Stimulated activated CD8-positive, alpha-beta memory T cell treated with anti-CD3 and anti-CD28 coated beads, Interleukin-15, amount 100 ng/mL, for 48 hours (primary cell): ENCODE measurements at regions not wholly inside any gene's neighbourhood (a gene's known extent, or its start where the extent isn't known, plus 50 kb on each side); places are given as distances from the start of the nearest gene placed in this dataset.

ENCODE experiments used
- DNase-seq, 2 donors: peaks; one replicate each; pipeline ENCODE4 v3.0.0-alpha.2; 2020; ENCODE audit warnings: low read depth in 2 of 2

- DNase-seq, result no peak
These were observed 205.8 kb upstream of the NRXN1 start for GRCh38 chr2:51237626-51238271.

- no peak for DNase-seq
These were observed 200.1 kb upstream of the NRXN1 start for GRCh38 chr2:51232027-51232426.

GRCh38 chr2:51231071-51231470, 199.1 kb upstream of the NRXN1 start:
- no peak for DNase-seq

GRCh38 chr2:51225377-51225776, 193.4 kb upstream of the NRXN1 start:
- DNase-seq, result no peak

GRCh38 chr2:51224790-51225189, 192.9 kb upstream of the NRXN1 start:
- no peak for DNase-seq

- no peak for DNase-seq
These were observed 190.2 kb upstream of the NRXN1 start for GRCh38 chr2:51222106-51222505.

GRCh38 chr2:51220606-51221005, 188.7 kb upstream of the NRXN1 start:
- no peak for DNase-seq

- DNase-seq, result no peak
These were observed 188.1 kb upstream of the NRXN1 start for GRCh38 chr2:51220080-51220479.

- DNase-seq, result no peak
These were observed 187.5 kb upstream of the NRXN1 start for GRCh38 chr2:51219468-51219867.

GRCh38 chr2:51218047-51218446, 186.1 kb upstream of the NRXN1 start:
- DNase-seq, result no peak

- DNase-seq, result no peak
These were observed 181.9 kb upstream of the NRXN1 start for GRCh38 chr2:51213826-51214225.

- no peak for DNase-seq
These were observed 180.4 kb upstream of the NRXN1 start for GRCh38 chr2:51212374-51212773.

- DNase-seq, result no peak
These were observed 176.6 kb upstream of the NRXN1 start for GRCh38 chr2:51208521-51208920.

- no peak for DNase-seq
These were observed 169.4 kb upstream of the NRXN1 start for GRCh38 chr2:51201295-51201694.

GRCh38 chr2:51194656-51195055, 162.7 kb upstream of the NRXN1 start:
- no peak for DNase-seq

GRCh38 chr2:51170273-51170672, 138.3 kb upstream of the NRXN1 start:
- no peak for DNase-seq

GRCh38 chr2:51165534-51166260, 133.8 kb upstream of the NRXN1 start:
- no peak for DNase-seq

GRCh38 chr2:51158251-51158650, 126.3 kb upstream of the NRXN1 start:
- no peak for DNase-seq

- no peak for DNase-seq
These were observed 121.3 kb upstream of the NRXN1 start for GRCh38 chr2:51153236-51153635.

GRCh38 chr2:51151490-51152140, 119.7 kb upstream of the NRXN1 start:
- no peak for DNase-seq

- DNase-seq, result no peak
These were observed 117.8 kb upstream of the NRXN1 start for GRCh38 chr2:51149725-51150124.

GRCh38 chr2:51145761-51146160, 113.8 kb upstream of the NRXN1 start:
- DNase-seq, result no peak

GRCh38 chr2:51120754-51121280, 88.9 kb upstream of the NRXN1 start:
- DNase-seq, result no peak
